DND-41 (cell line): ENCODE measurements at regions not wholly inside any gene's neighbourhood (a gene's known extent, or its start where the extent isn't known, plus 50 kb on each side); places are given as distances from the start of the nearest gene placed in this dataset.

Source experiments
- ATAC-seq: fragments of 200-7000 bp; cut with Tn5 transposase; 3 replicates; pipeline ENCODE4 v1.9.1; 2021; ENCODE audit warnings: low read depth; ENCODE audit not compliant: insufficient read depth
- DNase-seq: peaks from one replicate; pipeline ENCODE4 v3.0.0-alpha.2; 2020
- H2AFZ ChIP-seq: 2 replicates; pipeline ENCODE4 v1.6.0; 2012; ENCODE audit warnings: low read depth, low read length
- H3K27ac ChIP-seq: 2 replicates; pipeline ENCODE4 v1.5.1; 2012; ENCODE audit warnings: low read length, inconsistent platforms
- H3K27me3 ChIP-seq: fragments of 200-600 bp; sonication (generic); 2 replicates; pipeline ENCODE4 v1.6.0; 2012; ENCODE audit warnings: low read length, mild to moderate bottlenecking, inconsistent platforms; ENCODE audit not compliant: insufficient read depth, poor library complexity
- H3K36me3 ChIP-seq: 2 replicates; pipeline ENCODE4 v1.5.1; 2012; ENCODE audit warnings: low read length, inconsistent platforms; ENCODE audit not compliant: insufficient read depth
- H3K4me1 ChIP-seq: 2 replicates; pipeline ENCODE4 v1.5.1; 2012; ENCODE audit warnings: mild to moderate bottlenecking, low read length; ENCODE audit not compliant: insufficient read depth
- H3K4me2 ChIP-seq: 2 replicates; pipeline ENCODE4 v1.6.0; 2012; ENCODE audit warnings: mild to moderate bottlenecking, moderate library complexity, low read length, inconsistent platforms; ENCODE audit not compliant: insufficient read depth
- H3K4me3 ChIP-seq, 2 experiments: fragments of 200-600 bp in 1 of 2; shearing (Covaris generic) in 1 of 2; 2 replicates each; pipeline ENCODE4 v1.5.1; 2012 to 2016; ENCODE audit warnings: inconsistent platforms in 2 of 2, low read length in 2 of 2, mild to moderate bottlenecking in 2 of 2, low read depth in 1 of 2, moderate library complexity in 1 of 2
- H3K79me2 ChIP-seq: 2 replicates; pipeline ENCODE4 v1.6.0; 2012; ENCODE audit warnings: low read length, inconsistent platforms; ENCODE audit not compliant: insufficient read depth
- H3K9ac ChIP-seq: 2 replicates; pipeline ENCODE4 v1.6.0; 2012; ENCODE audit warnings: low read depth, mild to moderate bottlenecking, inconsistent platforms, low read length, moderate library complexity
- H3K9me3 ChIP-seq: 2 replicates; pipeline ENCODE4 v1.5.1; 2012; ENCODE audit warnings: low read length, moderate library complexity, mild to moderate bottlenecking, inconsistent platforms; ENCODE audit not compliant: insufficient read depth, severe bottlenecking
- H4K20me1 ChIP-seq: 2 replicates; pipeline ENCODE4 v1.6.0; 2012; ENCODE audit warnings: low read length; ENCODE audit not compliant: insufficient read depth
- CTCF ChIP-seq: IDR thresholded peaks from 2 replicates; pipeline ENCODE4 v1.5.1; 2012; ENCODE audit warnings: borderline replicate concordance, low read length, moderate library complexity, mild to moderate bottlenecking; ENCODE audit not compliant: poor library complexity, severe bottlenecking; ENCODE audit errors: extremely low read depth
- EZH2 ChIP-seq: IDR thresholded peaks from 3 replicates; pipeline ENCODE4 v1.6.1; 2012; ENCODE audit warnings: borderline replicate concordance, low read depth, mild to moderate bottlenecking, moderate library complexity, low read length, inconsistent platforms; ENCODE audit not compliant: severe bottlenecking

- no peak for ATAC-seq
Measured at GRCh38 chr6:84554706-84555105, 209.7 kb downstream of the TBX18 start.

DNA sequence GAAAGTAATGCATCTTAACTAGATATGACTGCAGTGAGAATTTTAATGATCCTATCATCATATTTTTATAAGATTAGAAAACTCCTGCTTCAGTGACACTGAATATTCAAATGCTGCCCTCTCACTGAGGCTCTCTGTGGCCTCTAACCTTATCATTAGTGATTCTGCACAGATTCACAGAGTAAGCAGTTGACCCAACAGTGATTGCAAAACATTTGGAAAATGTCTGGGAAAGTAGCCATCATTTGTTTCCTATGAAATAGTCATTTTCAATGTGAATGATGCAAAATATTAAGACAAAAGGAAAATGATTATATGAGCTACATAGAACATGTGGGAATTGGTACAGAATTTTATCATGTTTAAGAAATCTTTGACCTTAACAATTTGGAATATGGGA, 210.3 kb downstream of the TBX18 start:
- TF ChIP-seq CTCF, result no peak
- TF ChIP-seq EZH2, result no peak
- H3K4me3 ChIP-seq, result no peak overlapping the region
- H4K20me1 ChIP-seq, result no peaks in the 10 kb centered on the region
- H3K36me3 ChIP-seq, result no peaks in the 10 kb centered on the region
- H3K9me3 ChIP-seq, result no peaks in the 10 kb centered on the region
- H3K4me2 ChIP-seq, result no peak overlapping the region
- no peak for ATAC-seq
- no peak for DNase-seq
- no peak overlapping the region for H3K27ac ChIP-seq
- H3K27me3 ChIP-seq, result no peaks in the 10 kb centered on the region
- no peak overlapping the region for H3K9ac ChIP-seq
- no peak overlapping the region for H2AFZ ChIP-seq
- no peaks in the 10 kb centered on the region for H3K79me2 ChIP-seq
- H3K4me1 ChIP-seq, result peaks cover 14% of the 10 kb centered on the region

More at GRCh38 chr6:84554706-84555105, 209.7 kb downstream of the TBX18 start:
- Histone ChIP-seq H4K20me1 (no peaks in the 10 kb centered on the region), H3K4me3 (no peak overlapping the region), H3K9ac (no peak overlapping the region), H3K4me1 (peaks cover 14% of the 10 kb centered on the region), H3K79me2 (no peaks in the 10 kb centered on the region), H3K36me3 (no peaks in the 10 kb centered on the region), H3K27ac (no peak overlapping the region), H3K27me3 (no peaks in the 10 kb centered on the region), H3K4me2 (no peak overlapping the region), H3K9me3 (no peaks in the 10 kb centered on the region), H2AFZ (no peak overlapping the region)
- no peak for DNase-seq
- no peak for TF ChIP-seq EZH2
- no peak for TF ChIP-seq CTCF

DNA sequence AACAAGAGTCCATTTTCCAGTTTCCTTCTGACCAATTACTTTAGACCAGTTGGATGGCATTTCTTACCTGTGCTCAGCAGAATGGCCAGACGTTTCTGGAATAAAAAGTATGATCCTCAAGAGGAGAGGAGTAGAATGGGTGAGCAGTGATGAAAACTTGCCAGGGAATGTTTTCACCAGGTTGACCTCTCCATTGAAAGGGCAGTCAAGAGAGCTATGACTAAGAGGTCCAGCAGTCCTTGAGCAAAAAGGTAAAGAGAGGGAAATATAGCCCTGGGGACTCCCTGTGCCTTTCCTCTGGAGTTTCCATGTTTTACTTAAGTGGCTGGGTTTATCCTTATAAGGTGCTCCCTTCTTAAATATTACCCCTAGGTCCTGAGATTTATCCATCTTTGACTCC, 210.9 kb downstream of the TBX18 start:
- no peaks in the 10 kb centered on the region for H4K20me1 ChIP-seq
- no peaks in the 10 kb centered on the region for H3K9me3 ChIP-seq
- no peak overlapping the region for H3K9ac ChIP-seq
- TF ChIP-seq EZH2 (no peak), CTCF (no peak)
- H3K27me3 ChIP-seq, result no peaks in the 10 kb centered on the region
- no peak for DNase-seq
- H2AFZ ChIP-seq, result no peak overlapping the region
- no peak overlapping the region for H3K4me3 ChIP-seq
- H3K27ac ChIP-seq, result no peak overlapping the region
- no peaks in the 10 kb centered on the region for H3K79me2 ChIP-seq
- no peak overlapping the region for H3K4me2 ChIP-seq
- no peaks in the 10 kb centered on the region for H3K36me3 ChIP-seq
- ATAC-seq, result no peak
- H3K4me1 ChIP-seq, result peaks cover 14% of the 10 kb centered on the region

- H3K27me3 ChIP-seq, result no peaks in the 10 kb centered on the region
- H3K4me2 ChIP-seq, result no peak overlapping the region
- ATAC-seq, result no peak
- H3K36me3 ChIP-seq, result no peaks in the 10 kb centered on the region
- H3K9me3 ChIP-seq, result no peaks in the 10 kb centered on the region
- no peak for DNase-seq
- H3K4me3 ChIP-seq, result no peak overlapping the region
- no peaks in the 10 kb centered on the region for H3K79me2 ChIP-seq
- H2AFZ ChIP-seq, result no peak overlapping the region
- no peak overlapping the region for H3K27ac ChIP-seq
- no peaks in the 10 kb centered on the region for H4K20me1 ChIP-seq
- TF ChIP-seq CTCF, result no peak
- no peak for TF ChIP-seq EZH2
- no peak overlapping the region for H3K9ac ChIP-seq
- H3K4me1 ChIP-seq, result peaks cover 7% of the 10 kb centered on the region
Measured at GRCh38 chr6:84551797-84552196, 212.6 kb downstream of the TBX18 start.
